PC-9 (cell line): ENCODE measurements at regions not wholly inside any gene's neighbourhood (a gene's known extent, or its start where the extent isn't known, plus 50 kb on each side); places are given as distances from the start of the nearest gene placed in this dataset.

Experiments
- CTCF ChIP-seq: fragments of 200-600 bp; sonication (generic); conservative IDR thresholded peaks from 2 replicates; pipeline ENCODE4 v1.6.1; 2017; ENCODE audit warnings: mixed run types, antibody characterized with exemption, mild to moderate bottlenecking, moderate library complexity
- EZH2 ChIP-seq: fragments of 200-600 bp; sonication (generic); IDR thresholded peaks from 2 replicates; pipeline ENCODE4 v1.8.0; 2017; ENCODE audit warnings: antibody characterized with exemption, low read depth

GRCh38 chr5:104297076-104297475 is 734.5 kb upstream of the NUDT12 start:
- TF ChIP-seq CTCF: no peak
- TF ChIP-seq EZH2: no peak
